Inflammatory macrophage treated with lipopolysaccharide for 4 hours (primary cell): ENCODE measurements at regions not wholly inside any gene's neighbourhood (a gene's known extent, or its start where the extent isn't known, plus 50 kb on each side); places are given as distances from the start of the nearest gene placed in this dataset.
"Not testable (repeated sequence)": the region's sequence is repeated elsewhere in the genome, so short reads cannot be mapped to it uniquely, and the experiment has no call there.

ENCODE experiments used
- DNase-seq: peaks from one replicate; pipeline ENCODE4 v3.0.0-alpha.2; 2020

- DNase-seq, result no peak
Measured at GRCh38 chr12:75698052-75698451, 186.6 kb upstream of the KRR1 start.

GRCh38 chr12:75695926-75696325 is 184.5 kb upstream of the KRR1 start:
- no peak for DNase-seq

- DNase-seq, result no peak
Measured at GRCh38 chr12:75694534-75695268, 183.3 kb upstream of the KRR1 start.

GRCh38 chr12:75692876-75693275 is 181.5 kb upstream of the KRR1 start:
- DNase-seq, result no peak

- DNase-seq, result no peak
Measured at GRCh38 chr12:75690296-75690955, 179.0 kb upstream of the KRR1 start.

GRCh38 chr12:75686233-75686632 is 174.8 kb upstream of the KRR1 start:
- not testable (repeated sequence) for DNase-seq

GRCh38 chr12:75685617-75686225 is 174.3 kb upstream of the KRR1 start:
- no peak for DNase-seq

- DNase-seq, result no peak
Measured at GRCh38 chr12:75684678-75685616, 173.5 kb upstream of the KRR1 start.

GRCh38 chr12:75683995-75684586 is 172.7 kb upstream of the KRR1 start:
- not testable (repeated sequence) for DNase-seq

GRCh38 chr12:75683220-75683619 is 171.8 kb upstream of the KRR1 start:
- no peak for DNase-seq

- no peak for DNase-seq
Measured at GRCh38 chr12:75677522-75677921, 166.1 kb upstream of the KRR1 start.

GRCh38 chr12:75674393-75674792 is 163.0 kb upstream of the KRR1 start:
- DNase-seq, result no peak

GRCh38 chr12:75672200-75672599 is 160.8 kb upstream of the KRR1 start:
- DNase-seq, result no peak

- DNase-seq, result no peak
Measured at GRCh38 chr12:75670216-75670615, 158.8 kb upstream of the KRR1 start.

GRCh38 chr12:75666939-75667334 is 155.5 kb upstream of the KRR1 start:
- DNase-seq, result no peak

GRCh38 chr12:75666126-75666938 is 154.9 kb upstream of the KRR1 start:
- DNase-seq, result no peak

GRCh38 chr12:75665216-75665615 is 153.8 kb upstream of the KRR1 start:
- DNase-seq, result no peak

GRCh38 chr12:75662511-75663159 is 151.2 kb upstream of the KRR1 start:
- DNase-seq, result no peak

- no peak for DNase-seq
Measured at GRCh38 chr12:75661908-75662307, 150.5 kb upstream of the KRR1 start.

GRCh38 chr12:75660805-75661404 is 149.5 kb upstream of the KRR1 start:
- DNase-seq, result no peak

GRCh38 chr12:75660107-75660530 is 148.7 kb upstream of the KRR1 start:
- DNase-seq, result no peak
